Heart left ventricle (tissue), 16 donors: ENCODE measurements at regions not wholly inside any gene's neighbourhood (a gene's known extent, or its start where the extent isn't known, plus 50 kb on each side); places are given as distances from the start of the nearest gene placed in this dataset.

Experiments
- ATAC-seq, 4 donors: fragments of 200-7000 bp; cut with Tn5 transposase; one replicate each; pipeline ENCODE4 v1.9.1; 2020 to 2022; ENCODE audit warnings: moderate library complexity in 4 of 4, mild to moderate bottlenecking in 3 of 4, moderate number of reproducible peaks in 1 of 4
- DNase-seq, 5 donors: peaks; one replicate each; pipeline ENCODE4 v3.0.0-alpha.2; 2020
- H3K27ac ChIP-seq, 12 donors: fragments of 200-600 bp; sonication (generic) in 4 of 12; one replicate each; pipeline versions ENCODE4 v1.5.0 to v1.8.0; 2016 to 2022; ENCODE audit warnings: mild to moderate bottlenecking in 2 of 12
- H3K27me3 ChIP-seq, 9 donors: fragments of 200-600 bp; sonication (generic) in 2 of 9; one replicate each; pipeline versions ENCODE4 v1.5.1 to v1.8.0; 2016 to 2022; ENCODE audit warnings: mild to moderate bottlenecking in 3 of 9
- H3K36me3 ChIP-seq, 9 donors: fragments of 200-600 bp; sonication (generic) in 2 of 9; one replicate each; pipeline versions ENCODE4 v1.5.0 to v1.8.0; 2018 to 2022; ENCODE audit warnings: mild to moderate bottlenecking in 2 of 9
- H3K4me1 ChIP-seq, 12 donors: fragments of 200-600 bp; sonication (generic) in 4 of 12; one replicate each; pipeline versions ENCODE4 v1.5.0 to v1.8.0; 2016 to 2022; ENCODE audit warnings: mild to moderate bottlenecking in 3 of 12
- H3K4me3 ChIP-seq, 12 donors: fragments of 200-600 bp; sonication (generic) in 4 of 12; one replicate each; pipeline versions ENCODE4 v1.5.0 to v1.8.0; 2017 to 2022; ENCODE audit warnings: mild to moderate bottlenecking in 9 of 12, moderate library complexity in 4 of 12
- H3K9me3 ChIP-seq, 12 donors: fragments of 200-600 bp; sonication (generic) in 4 of 12; one replicate each; pipeline versions ENCODE4 v1.5.0 to v1.8.0; 2016 to 2022; ENCODE audit warnings: mild to moderate bottlenecking in 1 of 12
- CTCF ChIP-seq, 12 donors: fragments of 200-600 bp; sonication (generic) in 4 of 12; IDR thresholded peaks; one replicate each; pipeline versions ENCODE4 v1.5.0 to v1.8.0; 2018 to 2022; ENCODE audit warnings: antibody characterized with exemption in 12 of 12, mild to moderate bottlenecking in 5 of 12
- POLR2A ChIP-seq, 2 donors: fragments of 450-650 bp; IDR thresholded peaks; one replicate each; pipeline ENCODE4 v1.6.1; 2017; ENCODE audit warnings: antibody characterized with exemption in 2 of 2, mild to moderate bottlenecking in 2 of 2, moderate library complexity in 2 of 2
- WGBS, 4 donors: extraction: QIAGEN DNeasy Blood & Tissue Kit in 2 of 4; methylation state at CpG; one replicate each; pipeline versions ENCODE4 v1.1.5 to v1.1.7; 2013 to 2018; 5-methylcytosine and 5-hydroxymethylcytosine counted together
- intact Hi-C, 10 donors: fragments of 100-400 bp; cut with DNase I; formaldehyde crosslinking; loops; one replicate each; pipeline versions ENCODE4 v1.11.1 to v1.14.2; 2022
- donor health status: ischemic (EF 13 %, LVEDD 7.1; RV severe dilation, severe dysfunction).
- donor health status: healthy with polysubstance abuse.
- donor health status: DM: no; HTN: yes; CAD: no.
- donor health status: DM: no; HTN: no; CAD: no.
- donor health status: ischemic (EF 25% LVEDD 6.9; RV normal size, moderate dysfunction).
- donor health status: ischemic (EF 25% LVEDD 5.7; RV mildly dilated, moderate dysfunction).
- donor health status: healthy.
- donor health status: DM: yes; HTN: yes; CAD: no.
- donor health status: ischemic (EF 35%, LVEDD 5.7; RV mildly dilated, moderate dysfunction).
- donor health status: nonischemic (EF 11% LVEDD 7.7; RV severe dilation, severe dysfunction).
- donor health status: DM: yes; HTN: yes; CAD: no.
- donor health status: PGD.
- donor health status: ischemic (EF 29% LVEDD 5.4; RV normal size, mild dysfunction).
- donor health status: nonischemic (EF 23%, LVEDD 6.1; RV moderate dilation, normal function).

GRCh38 chr22:46041642-46042041, 64.7 kb upstream of the WNT7B start:
- Histone ChIP-seq H3K4me1 (peaks cover 0 to 66% (median 45%) of the 10 kb centered on the region in 12 donors), H3K27ac (peak overlapping the region in 8 of 12 donors; percentile 24 to 100 (median 93)), H3K27me3 (no peaks in the 10 kb centered on the region), H3K9me3 (no peaks in the 10 kb centered on the region), H3K4me3 (no peak overlapping the region), H3K36me3 (no peaks in the 10 kb centered on the region)
- ATAC-seq (no peak), DNase-seq (peak in 1 of 5 donors; percentile 9)
- intact Hi-C loops: no loop called here
- WGBS, 4 donors: 78 to 82% (median 80%) methylated on average over 9 of the region's 9 CpGs
- TF ChIP-seq CTCF (IDR thresholded peaks at IDR 0.05) (no peak), POLR2A (IDR thresholded peaks at IDR 0.05) (no peak)

- intact Hi-C loops: no loop called here
- Histone ChIP-seq H3K4me3 (peak overlapping the region in 9 of 12 donors; percentile 2 to 75 (median 63)), H3K9me3 (no peaks in the 10 kb centered on the region), H3K4me1 (peaks cover 0 to 71% (median 50%) of the 10 kb centered on the region in 12 donors), H3K36me3 (no peaks in the 10 kb centered on the region), H3K27ac (peak overlapping the region; percentile 91 to 100 (median 95)), H3K27me3 (no peaks in the 10 kb centered on the region)
- DNase-seq (peak in 1 of 5 donors; percentile 18), ATAC-seq (no peak)
- no peak for TF ChIP-seq POLR2A (IDR thresholded peaks at IDR 0.05)
- no peak for TF ChIP-seq CTCF (IDR thresholded peaks at IDR 0.05)
- WGBS, 4 donors: 51 to 67% (median 60%) methylated on average over 11 of the region's 11 CpGs
Observed at GRCh38 chr22:46042786-46043185, 65.8 kb upstream of the WNT7B start.

- TF ChIP-seq POLR2A (IDR thresholded peaks at IDR 0.05) (no peak), CTCF (IDR thresholded peaks at IDR 0.05) (no peak)
- Histone ChIP-seq H3K4me3 (peak overlapping the region in 11 of 12 donors; percentile 36 to 75 (median 63)), H3K4me1 (peaks cover 0 to 76% (median 53%) of the 10 kb centered on the region in 12 donors), H3K9me3 (no peaks in the 10 kb centered on the region), H3K27ac (peak overlapping the region; percentile 91 to 100 (median 95)), H3K36me3 (no peaks in the 10 kb centered on the region), H3K27me3 (no peaks in the 10 kb centered on the region)
- intact Hi-C loops: no loop called here
- 62 to 71% (median 66%) methylated on average over 7 of the region's 7 CpGs for WGBS, 4 donors
- peak in 1 of 5 donors; percentile 18 for DNase-seq
- ATAC-seq: no peak
Observed at GRCh38 chr22:46043339-46043738, 66.4 kb upstream of the WNT7B start.

- 19 to 35% (median 26%) methylated on average over 19 to 28 of the region's 28 CpGs for WGBS, 4 donors
- Histone ChIP-seq H3K27ac (peak overlapping the region; percentile 91 to 100 (median 95)), H3K4me3 (peak overlapping the region; percentile 32 to 75 (median 62)), H3K9me3 (no peaks in the 10 kb centered on the region), H3K4me1 (peaks cover 0 to 81% (median 57%) of the 10 kb centered on the region in 12 donors), H3K36me3 (no peaks in the 10 kb centered on the region), H3K27me3 (no peaks in the 10 kb centered on the region)
- peak; percentile 6 to 32 (median 10) for ATAC-seq
- DNase-seq: peak in 2 of 5 donors; percentile 40 to 51
- TF ChIP-seq CTCF (IDR thresholded peaks at IDR 0.05): no peak
- TF ChIP-seq POLR2A (IDR thresholded peaks at IDR 0.05): no peak
- intact Hi-C loops: loop anchor here in 1 of 10 donors (1.0 kb wide), 1 partner anchor 26 kb away; no protein-coding TSS in a partner anchor
Observed at GRCh38 chr22:46043816-46044620, 67.1 kb upstream of the WNT7B start.
